HepG2 (cell line): ENCODE measurements at regions not wholly inside any gene's neighbourhood (a gene's known extent, or its start where the extent isn't known, plus 50 kb on each side); places are given as distances from the start of the nearest gene placed in this dataset.
A peak's percentile ranks its signal among the peaks of the same experiment; 100 is the strongest.

Source experiments
- ATAC-seq: fragments of 200-7000 bp; cut with Tn5 transposase; 3 replicates; pipeline ENCODE4 v1.9.1; 2020; ENCODE audit warnings: mild to moderate bottlenecking, moderate library complexity
- BruUV-seq: library from RNA; stranded (reverse); fragments of 400-500 nt; replicated peaks from 2 replicates; lab custom pipeline; 2021; lab: Mats Ljungman, UMichigan
- CTCF ChIA-PET: fragments of 300-600 bp; formaldehyde crosslinking; extraction: SDS; loops from one replicate; lab custom pipeline; 2021; ENCODE audit warnings: low total read pairs, inconsistent platforms, low intra/inter-chr PET ratio; lab: Yijun Ruan, JAX
- POLR2A ChIA-PET: fragments of 350-600 bp; sonication (Branson Sonifier 250); formaldehyde crosslinking; loops from one replicate; lab custom pipeline; 2020; ENCODE audit warnings: antibody characterized with exemption, inconsistent platforms; lab: Yijun Ruan, JAX
- DNase-seq: peaks from one replicate; pipeline ENCODE4 v3.0.0-alpha.2; 2015; ENCODE audit warnings: low spot score
- FAIRE-seq: peaks from 3 replicates; lab custom pipeline; 2011; peaks lifted over from hg19 to GRCh38; lab: Jason Lieb, UNC
- H2AFZ ChIP-seq: one replicate; pipeline ENCODE4 v1.6.1; 2011; ENCODE audit warnings: low read length, inconsistent platforms
- H3K27ac ChIP-seq: fragments of 300-600 bp; 3 replicates; pipeline ENCODE4 v1.8.0; 2011; ENCODE audit warnings: mixed run types, mild to moderate bottlenecking, mixed read lengths, low read length, inconsistent platforms; ENCODE audit not compliant: insufficient read depth; ENCODE audit errors: extremely low read length
- H3K27me3 ChIP-seq, 2 experiments: fragments of 200-600 bp in 1 of 2; 2 replicates in 1 of 2; 3 replicates in 1 of 2; pipeline versions ENCODE4 v1.6.0 to v1.8.0; 2011; ENCODE audit warnings: low read length in 2 of 2, mild to moderate bottlenecking in 2 of 2, moderate library complexity in 2 of 2, inconsistent platforms in 1 of 2; ENCODE audit not compliant: insufficient read depth in 2 of 2, control insufficient read depth in 1 of 2
- H3K36me3 ChIP-seq, 2 experiments: fragments of 200-600 bp in 1 of 2; replicated peaks in 1 of 2; 2 replicates in 1 of 2; 3 replicates in 1 of 2; pipeline versions ENCODE4 v1.5.1 to v1.8.0; 2011; ENCODE audit warnings: low read length in 2 of 2, inconsistent platforms in 1 of 2; ENCODE audit not compliant: insufficient read depth in 2 of 2, control insufficient read depth in 1 of 2
- H3K4me1 ChIP-seq: 2 replicates; pipeline ENCODE4 v1.5.1; 2012; ENCODE audit warnings: low read length, inconsistent platforms; ENCODE audit not compliant: insufficient read depth
- H3K4me2 ChIP-seq: 2 replicates; pipeline ENCODE4 v1.6.0; 2011; ENCODE audit warnings: low read depth, low read length, inconsistent platforms
- H3K4me3 ChIP-seq, 3 experiments: fragments of 200-600 bp in 1 of 3; sonication (generic), shearing (Covaris generic) in 1 of 3; replicated peaks in 1 of 3; 2 replicates each; pipeline ENCODE4 v1.5.1; 2011 to 2016; ENCODE audit warnings: low read length in 3 of 3, inconsistent platforms in 2 of 3, low read depth in 2 of 3, mild to moderate bottlenecking in 2 of 3, control low read depth in 1 of 3, mixed read lengths in 1 of 3; ENCODE audit not compliant: insufficient read depth in 1 of 3
- H3K79me2 ChIP-seq: one replicate; pipeline ENCODE4 v1.6.1; 2011; ENCODE audit warnings: low read length, inconsistent platforms; ENCODE audit not compliant: insufficient read depth
- H3K9ac ChIP-seq: 2 replicates; pipeline ENCODE4 v1.6.0; 2011; ENCODE audit warnings: mild to moderate bottlenecking, low read depth, low read length, inconsistent platforms; ENCODE audit not compliant: insufficient read depth
- H3K9me3 ChIP-seq: 2 replicates; pipeline ENCODE4 v1.5.1; 2012; ENCODE audit warnings: mild to moderate bottlenecking, low read length
- H4K20me1 ChIP-seq: 2 replicates; pipeline ENCODE4 v1.6.0; 2011; ENCODE audit warnings: inconsistent platforms, mild to moderate bottlenecking, low read length, moderate library complexity; ENCODE audit not compliant: insufficient read depth
- AGO1 ChIP-seq: fragments of 200-400 bp; formaldehyde crosslinking; IDR thresholded peaks from 2 replicates; pipeline ENCODE4 v1.6.1; 2017; ENCODE audit warnings: mild to moderate bottlenecking, low read depth, low read length, moderate library complexity; ENCODE audit not compliant: poor library complexity, severe bottlenecking
- ATF7-NPFF ChIP-seq: sonication (generic); formaldehyde crosslinking; IDR thresholded peaks from 2 replicates; pipeline ENCODE4 v1.8.1; 2023; ENCODE audit warnings: mild to moderate bottlenecking, low read depth, missing genetic modification reagents, moderate library complexity
- GATAD2A ChIP-seq: IDR thresholded peaks from 2 replicates; pipeline ENCODE4 v1.6.1; 2016
- HDAC1 ChIP-seq: sonication (generic); formaldehyde crosslinking; IDR thresholded peaks from 2 replicates; pipeline ENCODE4 v1.5.1; 2020; ENCODE audit warnings: mild to moderate bottlenecking, missing genetic modification reagents
- HNRNPLL ChIP-seq: fragments of 200-400 bp; formaldehyde crosslinking; IDR thresholded peaks from 2 replicates; pipeline ENCODE4 v1.6.1; 2017; ENCODE audit warnings: mild to moderate bottlenecking, low read depth, low read length; ENCODE audit not compliant: poor library complexity, severe bottlenecking
- KDM2A ChIP-seq: sonication (generic); formaldehyde crosslinking; IDR thresholded peaks from 2 replicates; pipeline ENCODE4 v1.4.0; 2020; ENCODE audit warnings: low read depth, missing genetic modification reagents, borderline replicate concordance
- MZF1 ChIP-seq: sonication (generic); formaldehyde crosslinking; IDR thresholded peaks from 2 replicates; pipeline ENCODE4 v1.8.1; 2023; ENCODE audit warnings: mild to moderate bottlenecking, missing genetic modification reagents, borderline replicate concordance
- NR2F6 ChIP-seq, 2 experiments: IDR thresholded peaks; 2 replicates each; pipeline ENCODE4 v1.6.1; 2016; ENCODE audit warnings: antibody characterized with exemption in 1 of 2, mild to moderate bottlenecking in 1 of 2
- SIN3A ChIP-seq: IDR thresholded peaks from 2 replicates; pipeline ENCODE4 v1.6.1; 2011; ENCODE audit warnings: low read depth, mild to moderate bottlenecking, control low read depth, low read length, borderline replicate concordance
- SKI ChIP-seq: fragments of 450-650 bp; IDR thresholded peaks from one replicate; pipeline ENCODE4 v1.6.1; 2018; ENCODE audit warnings: mild to moderate bottlenecking; ENCODE audit not compliant: partially characterized antibody
- SMC3 ChIP-seq: IDR thresholded peaks from 2 replicates; pipeline ENCODE4 v1.6.1; 2011; ENCODE audit warnings: low read length, improper control_type of control experiment
- ZNF224 ChIP-seq: sonication (generic); formaldehyde crosslinking; IDR thresholded peaks from 2 replicates; pipeline ENCODE4 v1.5.0; 2020; ENCODE audit warnings: mild to moderate bottlenecking, missing genetic modification reagents
- ZNF703 ChIP-seq: sonication (generic); formaldehyde crosslinking; IDR thresholded peaks from 2 replicates; pipeline ENCODE4 v1.5.1; 2020; ENCODE audit warnings: missing genetic modification reagents, mild to moderate bottlenecking, moderate library complexity, borderline replicate concordance
- WGBS: methylation state at CpG from one replicate; pipeline ENCODE4 v1.1.6; 2017; ENCODE audit warnings: low lambda C conversion rate; 5-methylcytosine and 5-hydroxymethylcytosine counted together
- in situ Hi-C: cut with HindIII; loops from 2 replicates; pipeline ENCODE4 v1.10.0; 2017; ENCODE audit warnings: low pct_unique_long_range_greater_than_20kb; ENCODE audit not compliant: extremely low pct_ligation_motif_present
- intact Hi-C: fragments of 100-400 bp; cut with micrococcal nuclease; formaldehyde crosslinking; loops from one replicate; pipeline ENCODE4 v1.10.0; 2022; ENCODE audit not compliant: unreplicated experiment
- TF ChIP-seq, protein P1 (sequence below): sonication (generic); formaldehyde crosslinking; IDR thresholded peaks from 2 replicates; pipeline ENCODE4 v1.4.0; 2020; ENCODE audit warnings: mild to moderate bottlenecking, missing genetic modification reagents
- TF ChIP-seq, protein P2 (sequence below): sonication (generic); formaldehyde crosslinking; IDR thresholded peaks from 2 replicates; pipeline ENCODE4 v1.8.0; 2023; ENCODE audit warnings: mild to moderate bottlenecking, missing genetic modification reagents
- TF ChIP-seq, protein P3 (sequence below): sonication (generic); formaldehyde crosslinking; IDR thresholded peaks from 2 replicates; pipeline ENCODE4 v1.4.0; 2020; ENCODE audit warnings: missing genetic modification reagents

DNA sequence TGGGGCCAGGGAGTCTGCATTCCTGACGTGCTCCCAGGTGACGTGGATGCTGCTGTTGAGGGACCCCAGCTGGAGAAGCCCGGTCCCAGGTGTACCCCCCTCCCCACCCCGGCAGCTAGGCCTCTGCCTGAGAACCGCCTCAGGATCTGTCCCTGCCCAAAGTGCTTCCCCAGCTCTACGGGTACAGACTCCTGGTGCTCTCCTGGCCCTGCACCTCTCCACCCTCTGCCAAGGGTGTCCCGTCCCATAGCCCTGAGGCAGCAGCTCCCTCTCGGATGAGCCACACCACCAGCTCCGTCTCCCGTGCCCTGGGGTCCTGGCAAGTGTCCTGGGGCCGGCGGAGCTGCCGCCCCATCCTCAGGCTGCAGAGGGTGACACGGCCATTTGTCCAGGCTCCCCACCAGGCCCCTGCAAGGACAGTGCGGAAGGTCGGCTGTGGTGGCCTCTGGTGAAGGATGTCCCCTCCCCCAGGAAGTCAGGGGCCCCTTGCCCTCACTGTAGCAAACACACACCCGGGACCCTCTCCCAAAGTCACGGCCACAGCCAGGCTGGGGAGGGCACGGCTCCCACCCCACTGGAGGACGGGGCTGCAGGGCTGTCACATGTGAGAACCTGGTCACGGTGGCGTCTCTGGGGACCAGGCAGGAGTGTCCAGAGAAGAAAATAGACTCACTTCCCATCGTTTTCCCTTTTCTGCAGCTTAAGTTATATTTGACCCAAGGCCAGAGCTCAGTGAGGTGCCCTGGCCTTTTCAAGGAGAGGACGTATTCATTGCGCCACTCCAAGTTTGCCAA lies 74.4 kb upstream of the FBRSL1 start (continued):
- TF ChIP-seq, protein P1, sequence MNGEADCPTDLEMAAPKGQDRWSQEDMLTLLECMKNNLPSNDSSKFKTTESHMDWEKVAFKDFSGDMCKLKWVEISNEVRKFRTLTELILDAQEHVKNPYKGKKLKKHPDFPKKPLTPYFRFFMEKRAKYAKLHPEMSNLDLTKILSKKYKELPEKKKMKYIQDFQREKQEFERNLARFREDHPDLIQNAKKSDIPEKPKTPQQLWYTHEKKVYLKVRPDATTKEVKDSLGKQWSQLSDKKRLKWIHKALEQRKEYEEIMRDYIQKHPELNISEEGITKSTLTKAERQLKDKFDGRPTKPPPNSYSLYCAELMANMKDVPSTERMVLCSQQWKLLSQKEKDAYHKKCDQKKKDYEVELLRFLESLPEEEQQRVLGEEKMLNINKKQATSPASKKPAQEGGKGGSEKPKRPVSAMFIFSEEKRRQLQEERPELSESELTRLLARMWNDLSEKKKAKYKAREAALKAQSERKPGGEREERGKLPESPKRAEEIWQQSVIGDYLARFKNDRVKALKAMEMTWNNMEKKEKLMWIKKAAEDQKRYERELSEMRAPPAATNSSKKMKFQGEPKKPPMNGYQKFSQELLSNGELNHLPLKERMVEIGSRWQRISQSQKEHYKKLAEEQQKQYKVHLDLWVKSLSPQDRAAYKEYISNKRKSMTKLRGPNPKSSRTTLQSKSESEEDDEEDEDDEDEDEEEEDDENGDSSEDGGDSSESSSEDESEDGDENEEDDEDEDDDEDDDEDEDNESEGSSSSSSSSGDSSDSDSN (CRISPR knock-in tag): 0 out of 2 replicates have a peak, but pooled peaks have one; percentile 9
- TF ChIP-seq HDAC1 (CRISPR knock-in tag) (peak; percentile 45; the same call in 1 of the 2 replicates), SIN3A (no peak), ZNF703 (CRISPR knock-in tag) (peak; percentile 37; the same call in 1 of the 2 replicates)
- TF ChIP-seq, all 625 proteins: peak for 15

DNA sequence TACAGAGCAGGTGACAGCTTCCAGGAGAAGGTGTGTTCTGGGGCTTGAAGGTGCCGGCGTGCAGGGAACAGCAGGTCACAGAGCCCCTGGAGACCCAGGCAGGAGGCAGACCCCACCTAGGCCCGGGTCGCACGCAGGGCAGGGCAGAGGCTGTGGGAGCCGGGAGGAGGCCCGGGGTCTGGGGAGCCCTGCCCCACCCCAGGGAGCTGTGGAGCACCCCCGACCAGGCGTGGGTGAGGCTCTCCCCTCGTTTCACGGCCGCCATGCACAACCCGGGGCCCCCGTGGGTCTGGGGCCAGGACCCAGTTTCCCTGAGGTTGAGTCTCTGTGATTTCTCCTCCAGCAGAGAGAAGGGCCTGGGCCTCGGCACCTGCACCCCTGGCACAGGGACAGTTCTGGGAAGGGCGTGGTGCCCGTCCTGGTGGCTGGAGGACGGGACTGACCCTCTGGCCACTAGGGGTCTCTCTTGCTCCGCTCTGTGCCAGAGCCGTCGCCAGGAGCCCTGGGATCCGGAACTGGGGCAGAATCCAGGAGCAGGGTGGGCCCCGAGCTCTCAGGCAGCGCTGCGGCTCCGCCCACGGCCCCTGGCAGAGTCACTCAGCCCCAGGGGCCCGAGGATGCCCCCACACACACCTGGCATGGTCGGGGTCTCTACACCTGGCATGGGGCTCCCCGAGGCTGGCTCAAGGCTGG lies 75.2 kb upstream of the FBRSL1 start:
- in situ Hi-C loops: loop anchor here (5.0 kb wide), 3 partner anchors 108 to 193 kb away; no protein-coding TSS in a partner anchor
- no TSS peak for BruUV-seq
- peak overlapping the region in 1 of 3 experiments; percentile 49; a peak in 1 of 6 replicates for H3K4me3 ChIP-seq
- peak; percentile 49; the same call in 1 of the 2 replicates for TF ChIP-seq KDM2A (CRISPR knock-in tag)
- peak; percentile 27 for TF ChIP-seq AGO1
- peak; percentile 47; the same call in 1 of the 2 replicates for TF ChIP-seq SMC3
- TF ChIP-seq, protein P2, sequence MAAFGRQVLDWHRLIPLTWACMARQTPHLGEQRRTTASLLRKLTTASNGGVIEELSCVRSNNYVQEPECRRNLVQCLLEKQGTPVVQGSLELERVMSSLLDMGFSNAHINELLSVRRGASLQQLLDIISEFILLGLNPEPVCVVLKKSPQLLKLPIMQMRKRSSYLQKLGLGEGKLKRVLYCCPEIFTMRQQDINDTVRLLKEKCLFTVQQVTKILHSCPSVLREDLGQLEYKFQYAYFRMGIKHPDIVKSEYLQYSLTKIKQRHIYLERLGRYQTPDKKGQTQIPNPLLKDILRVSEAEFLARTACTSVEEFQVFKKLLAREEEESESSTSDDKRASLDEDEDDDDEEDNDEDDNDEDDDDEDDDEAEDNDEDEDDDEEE (CRISPR knock-in tag): peak; percentile 41; the same call in 1 of the 2 replicates
- TF ChIP-seq GATAD2A (CRISPR knock-in tag): 0 out of 2 replicates have a peak, but pooled peaks have one; percentile 19
- TF ChIP-seq, protein P3, sequence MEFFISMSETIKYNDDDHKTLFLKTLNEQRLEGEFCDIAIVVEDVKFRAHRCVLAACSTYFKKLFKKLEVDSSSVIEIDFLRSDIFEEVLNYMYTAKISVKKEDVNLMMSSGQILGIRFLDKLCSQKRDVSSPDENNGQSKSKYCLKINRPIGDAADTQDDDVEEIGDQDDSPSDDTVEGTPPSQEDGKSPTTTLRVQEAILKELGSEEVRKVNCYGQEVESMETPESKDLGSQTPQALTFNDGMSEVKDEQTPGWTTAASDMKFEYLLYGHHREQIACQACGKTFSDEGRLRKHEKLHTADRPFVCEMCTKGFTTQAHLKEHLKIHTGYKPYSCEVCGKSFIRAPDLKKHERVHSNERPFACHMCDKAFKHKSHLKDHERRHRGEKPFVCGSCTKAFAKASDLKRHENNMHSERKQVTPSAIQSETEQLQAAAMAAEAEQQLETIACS: no peak
- TF ChIP-seq HNRNPLL: peak; percentile 32
- TF ChIP-seq MZF1 (CRISPR knock-in tag): 0 out of 2 replicates have a peak, but pooled peaks have one; percentile 28
- TF ChIP-seq SKI: peak; percentile 8
- TF ChIP-seq ATF7-NPFF (CRISPR knock-in tag): 0 out of 2 replicates have a peak, but pooled peaks have one; percentile 5
- no peak for TF ChIP-seq ZNF224 (CRISPR knock-in tag)
- no peak for TF ChIP-seq NR2F6 (IDR thresholded peaks at IDR 0.05)
- peak; percentile 11; the same call in 1 of the 2 replicates for TF ChIP-seq NR2F6 (CRISPR knock-in tag; IDR thresholded peaks at IDR 0.05)

More for the DNA sequence above, 75.2 kb upstream of the FBRSL1 start:
- POLR2A ChIA-PET: no interaction called here
- peak; percentile 62 for DNase-seq
- Histone ChIP-seq H3K27ac (no peak overlapping the region), H3K4me2 (peak overlapping the region; percentile 62), H3K9ac (no peak overlapping the region), H3K79me2 (no peaks in the 10 kb centered on the region), H3K27me3 (peaks cover 9 to 51% of the 10 kb centered on the region in 2 experiments), H3K36me3 (no peaks in the 10 kb centered on the region), H3K9me3 (no peaks in the 10 kb centered on the region), H2AFZ (no peak overlapping the region), H3K4me1 (peaks cover 17% of the 10 kb centered on the region), H4K20me1 (no peaks in the 10 kb centered on the region)
- 5% methylated on average over 4 of the region's 30 CpGs for WGBS
- intact Hi-C loops: loop anchor here (1.0 to 5.0 kb wide), 4 partner anchors 108 to 260 kb away; no protein-coding TSS in a partner anchor
- no peak for FAIRE-seq
- CTCF ChIA-PET: interaction anchor here (0.7 to 2.3 kb wide), 6 partner anchors 108 to 261 kb away, joined by 3 to 31 read pairs (median 8); no protein-coding TSS in a partner anchor
- ATAC-seq: peak; percentile 89
